GM12878 (cell line): ENCODE measurements at regions not wholly inside any gene's neighbourhood (a gene's known extent, or its start where the extent isn't known, plus 50 kb on each side); places are given as distances from the start of the nearest gene placed in this dataset.

ENCODE experiments used
- ATAC-seq: fragments of 200-7000 bp; cut with Tn5 transposase; 3 replicates; pipeline ENCODE4 v1.9.1; 2020; ENCODE audit warnings: mild to moderate bottlenecking, moderate library complexity
- BruUV-seq: library from RNA; stranded (reverse); fragments of 400-500 nt; replicated peaks from 2 replicates; lab custom pipeline; 2021; lab: Mats Ljungman, UMichigan
- CTCF ChIA-PET: fragments of 300-600 bp; sonication (Branson Sonifier 250); formaldehyde crosslinking; extraction: SDS; loops from one replicate; lab custom pipeline; 2021; ENCODE audit warnings: inconsistent platforms; lab: Yijun Ruan, JAX
- POLR2A ChIA-PET: fragments of 350-600 bp; formaldehyde crosslinking; extraction: SDS; loops from one replicate; lab custom pipeline; 2021; ENCODE audit warnings: inconsistent platforms; lab: Charles Lee
- RAD21 ChIA-PET: fragments of 300-600 bp; sonication (Branson Sonifier 250); formaldehyde crosslinking; loops from one replicate; lab custom pipeline; 2023; ENCODE audit warnings: antibody characterized with exemption; ENCODE audit not compliant: unreplicated experiment; lab: Charles Lee
- SMC1A ChIA-PET: fragments of 300-600 bp; sonication (Branson Sonifier 250); formaldehyde crosslinking; loops from one replicate; lab custom pipeline; 2023; ENCODE audit not compliant: unreplicated experiment, uncharacterized antibody; lab: Charles Lee
- DNase-seq: peaks from one replicate; pipeline ENCODE4 v3.0.0-alpha.2; 2011; ENCODE audit warnings: low read depth, low spot score
- FAIRE-seq: peaks from 3 replicates; lab custom pipeline; 2011; peaks lifted over from hg19 to GRCh38; lab: Jason Lieb, UNC
- H2AFZ ChIP-seq: 2 replicates; pipeline ENCODE4 v1.6.0; 2011; ENCODE audit warnings: low read depth, low read length, control low read depth; ENCODE audit not compliant: control insufficient read depth
- H3K27ac ChIP-seq: 2 replicates; pipeline ENCODE4 v1.5.1; 2011; ENCODE audit warnings: control low read depth; ENCODE audit not compliant: control insufficient read depth, insufficient read depth
- H3K27me3 ChIP-seq, 2 experiments: replicated peaks in 1 of 2; 2 replicates each; pipeline versions ENCODE4 v1.6.0 to v1.6.1; 2011; ENCODE audit warnings: low read length in 1 of 2; ENCODE audit not compliant: control insufficient read depth in 2 of 2, insufficient read depth in 2 of 2
- H3K36me3 ChIP-seq, 2 experiments: 2 replicates each; pipeline ENCODE4 v1.5.1; 2011; ENCODE audit warnings: low read length in 1 of 2; ENCODE audit not compliant: control insufficient read depth in 2 of 2, insufficient read depth in 2 of 2
- H3K4me1 ChIP-seq: 2 replicates; pipeline ENCODE4 v1.6.1; 2011; ENCODE audit warnings: mild to moderate bottlenecking, low read length, moderate library complexity, mixed read lengths; ENCODE audit not compliant: control insufficient read depth, insufficient read depth
- H3K4me2 ChIP-seq: 2 replicates; pipeline ENCODE4 v1.6.0; 2011; ENCODE audit warnings: control low read depth; ENCODE audit not compliant: control insufficient read depth, insufficient read depth
- H3K4me3 ChIP-seq: fragments of 200-600 bp; sonication (generic); 2 replicates; pipeline ENCODE4 v1.5.1; 2016
- H3K79me2 ChIP-seq: 2 replicates; pipeline ENCODE4 v1.6.0; 2011; ENCODE audit warnings: low read length; ENCODE audit not compliant: control insufficient read depth, insufficient read depth
- H3K9ac ChIP-seq: 2 replicates; pipeline ENCODE4 v1.8.0; 2011; ENCODE audit warnings: low read length, control low read depth, mixed read lengths; ENCODE audit not compliant: control insufficient read depth, insufficient read depth
- H3K9me3 ChIP-seq: replicated peaks from 3 replicates; pipeline ENCODE4 v1.5.1; 2011; ENCODE audit warnings: mild to moderate bottlenecking, low read length; ENCODE audit not compliant: control insufficient read depth, insufficient read depth
- H4K20me1 ChIP-seq: 2 replicates; pipeline ENCODE4 v1.6.0; 2011; ENCODE audit not compliant: control insufficient read depth, insufficient read depth
- ATF2 ChIP-seq: IDR thresholded peaks from 2 replicates; pipeline ENCODE4 v1.6.1; 2012; ENCODE audit warnings: low read length, inconsistent platforms
- CUX1 ChIP-seq: IDR thresholded peaks from 2 replicates; pipeline ENCODE4 v1.6.1; 2012; ENCODE audit warnings: improper control_type of control experiment, low read depth, low read length; ENCODE audit not compliant: insufficient replicate concordance
- GATAD2B ChIP-seq: fragments of 450-650 bp; conservative IDR thresholded peaks from 2 replicates; pipeline ENCODE4 v1.6.1; 2017; ENCODE audit warnings: low read depth, mild to moderate bottlenecking, moderate library complexity
- HDGF ChIP-seq: fragments of 450-650 bp; IDR thresholded peaks from 2 replicates; pipeline ENCODE4 v1.6.1; 2016; ENCODE audit warnings: antibody characterized with exemption
- IRF5 ChIP-seq: fragments of 450-650 bp; IDR thresholded peaks from 2 replicates; pipeline ENCODE4 v1.6.1; 2017; ENCODE audit warnings: borderline replicate concordance
- KLF5 ChIP-seq: fragments of 450-650 bp; IDR thresholded peaks from 2 replicates; pipeline ENCODE4 v1.6.1; 2014; ENCODE audit warnings: mild to moderate bottlenecking; ENCODE audit not compliant: partially characterized antibody
- MAX ChIP-seq: IDR thresholded peaks from 2 replicates; pipeline ENCODE4 v1.6.1; 2012; ENCODE audit warnings: low read depth, low read length, improper control_type of control experiment
- MEF2A ChIP-seq: IDR thresholded peaks from 2 replicates; pipeline ENCODE4 v1.6.1; 2011; ENCODE audit warnings: low read depth, mild to moderate bottlenecking, low read length, moderate library complexity; ENCODE audit not compliant: insufficient read depth
- MEF2B ChIP-seq: fragments of 450-650 bp; IDR thresholded peaks from 2 replicates; pipeline ENCODE4 v1.6.1; 2018; ENCODE audit warnings: mild to moderate bottlenecking, moderate library complexity; ENCODE audit not compliant: partially characterized antibody, poor library complexity, severe bottlenecking
- NFYA ChIP-seq: IDR thresholded peaks from 2 replicates; pipeline ENCODE4 v1.6.1; 2011; ENCODE audit warnings: low read depth, mild to moderate bottlenecking, low read length, improper control_type of control experiment, borderline replicate concordance
- RB1 ChIP-seq: fragments of 450-650 bp; formaldehyde crosslinking; IDR thresholded peaks from 2 replicates; pipeline ENCODE4 v1.6.1; 2017; ENCODE audit warnings: mild to moderate bottlenecking, borderline replicate concordance
- SREBF1 ChIP-seq: IDR thresholded peaks from 2 replicates; pipeline ENCODE4 v1.6.1; 2012; ENCODE audit warnings: mild to moderate bottlenecking, low read length
- TARDBP ChIP-seq: IDR thresholded peaks from 2 replicates; pipeline ENCODE4 v1.6.1; 2016; ENCODE audit warnings: borderline replicate concordance
- USF2 ChIP-seq: IDR thresholded peaks from 2 replicates; pipeline ENCODE4 v1.6.1; 2011; ENCODE audit warnings: low read depth, low read length, improper control_type of control experiment, borderline replicate concordance
- YY1 ChIP-seq: IDR thresholded peaks from 2 replicates; pipeline ENCODE4 v1.6.1; 2011; ENCODE audit warnings: low read depth, mild to moderate bottlenecking, low read length
- ZBED1 ChIP-seq: IDR thresholded peaks from 2 replicates; pipeline ENCODE4 v1.6.1; 2016; ENCODE audit warnings: borderline replicate concordance
- WGBS: methylation state at CpG from one replicate; pipeline ENCODE4 v1.1.6; 2016; ENCODE audit warnings: low lambda C conversion rate; ENCODE audit not compliant: insufficient replicate concordance, insufficient coverage; ENCODE audit errors: missing lambda C conversion rate; 5-methylcytosine and 5-hydroxymethylcytosine counted together
- in situ Hi-C: fragments of 300-500 bp; cut with MboI; formaldehyde crosslinking; loops from 9 replicates; pipeline ENCODE4 v1.14.3; 2018; ENCODE audit warnings: mixed read lengths
- intact Hi-C: fragments of 100-400 bp; cut with micrococcal nuclease; formaldehyde crosslinking; loops from one replicate; pipeline ENCODE4 v1.14.2; 2022; ENCODE audit not compliant: unreplicated experiment

- TF ChIP-seq ZBED1 (no peak), TARDBP (no peak), RB1 (no peak), SREBF1 (no peak), MAX (no peak)
These were observed 55.6 kb upstream of the PPP2R5A start (continued) for GRCh38 chr1:212229654-212230053.

- ATAC-seq, result no peak
- H3K27me3 ChIP-seq, result no peaks in the 10 kb centered on the region
- no peak overlapping the region for H3K9ac ChIP-seq
- no peaks in the 10 kb centered on the region for H3K9me3 ChIP-seq
- no peaks in the 10 kb centered on the region for H4K20me1 ChIP-seq
- ChIA-PET POLR2A (no interaction called here), SMC1A (interaction anchor here (0.6 kb wide), 2 partner anchors 22 to 1086 kb away, joined by 3 read pairs; no protein-coding TSS in a partner anchor), CTCF (no interaction called here), RAD21 (no interaction called here)
- H2AFZ ChIP-seq, result no peak overlapping the region
- in situ Hi-C loops (no loop called here), intact Hi-C loops (no loop called here)
- H3K4me3 ChIP-seq, result no peak overlapping the region
- H3K79me2 ChIP-seq, result no peaks in the 10 kb centered on the region
- WGBS, result 90% methylated on average over 3 of the region's 3 CpGs
- peaks cover 9% of the 10 kb centered on the region; the same call in 1 of the 2 replicates for H3K4me1 ChIP-seq
- no TSS peak for BruUV-seq
- no peak overlapping the region for H3K27ac ChIP-seq
- no peak for FAIRE-seq
- no peak for DNase-seq
- H3K4me2 ChIP-seq, result no peak overlapping the region
- H3K36me3 ChIP-seq, result no peaks in the 10 kb centered on the region
- TF ChIP-seq ATF2 (no peak), KLF5 (no peak), IRF5 (no peak), HDGF (no peak), GATAD2B (no peak), CUX1 (no peak), NFYA (no peak), YY1 (no peak), MEF2B (no peak), USF2 (no peak), MEF2A (no peak)
These were observed 54.9 kb upstream of the PPP2R5A start for GRCh38 chr1:212230329-212230728.
